GM06990 (cell line): ENCODE measurements at regions not wholly inside any gene's neighbourhood (a gene's known extent, or its start where the extent isn't known, plus 50 kb on each side); places are given as distances from the start of the nearest gene placed in this dataset.

ENCODE experiments used
- DNase-seq: peaks from one replicate; pipeline ENCODE4 v3.0.0-alpha.2; 2011; ENCODE audit not compliant: insufficient read length; ENCODE audit errors: extremely low read depth
- H3K27me3 ChIP-seq: replicated peaks from 2 replicates; pipeline ENCODE4 v1.6.0; 2011; ENCODE audit warnings: low read length; ENCODE audit not compliant: control insufficient read depth, insufficient read depth
- H3K36me3 ChIP-seq: 2 replicates; pipeline ENCODE4 v1.5.1; 2011; ENCODE audit warnings: low read length; ENCODE audit not compliant: control insufficient read depth, insufficient read depth
- H3K4me3 ChIP-seq: replicated peaks from 2 replicates; pipeline ENCODE4 v1.5.1; 2011; ENCODE audit warnings: low read depth, mild to moderate bottlenecking, control low read depth, low read length
- TF ChIP-seq, protein P1 (sequence below): IDR thresholded peaks from 2 replicates; pipeline ENCODE4 v1.5.1; 2011; ENCODE audit warnings: low read length, control low read depth, mild to moderate bottlenecking, inconsistent platforms; ENCODE audit not compliant: insufficient read depth, poor library complexity, severe bottlenecking

DNA sequence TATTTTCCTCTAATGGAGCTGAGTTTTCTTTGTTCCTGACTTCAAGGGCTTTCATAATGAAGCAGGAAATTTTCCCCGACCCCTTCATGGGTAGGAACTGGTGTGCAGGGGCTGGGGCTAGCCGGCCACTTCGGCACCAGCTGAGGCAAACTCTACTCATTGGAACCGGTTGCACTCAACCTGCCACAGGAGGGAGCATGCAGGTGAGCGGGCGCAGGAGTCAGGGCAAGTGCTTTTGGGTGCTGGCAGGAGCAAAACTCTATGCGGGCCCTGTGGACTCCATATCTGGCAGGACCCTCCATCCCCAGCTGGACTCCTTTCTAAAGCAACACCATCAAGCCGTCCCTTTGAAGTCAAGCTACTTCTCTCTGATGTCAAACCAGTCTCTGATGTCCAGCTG, 244.2 kb downstream of the EPM2A start:
- H3K36me3 ChIP-seq: no peaks in the 10 kb centered on the region
- TF ChIP-seq, protein P1, sequence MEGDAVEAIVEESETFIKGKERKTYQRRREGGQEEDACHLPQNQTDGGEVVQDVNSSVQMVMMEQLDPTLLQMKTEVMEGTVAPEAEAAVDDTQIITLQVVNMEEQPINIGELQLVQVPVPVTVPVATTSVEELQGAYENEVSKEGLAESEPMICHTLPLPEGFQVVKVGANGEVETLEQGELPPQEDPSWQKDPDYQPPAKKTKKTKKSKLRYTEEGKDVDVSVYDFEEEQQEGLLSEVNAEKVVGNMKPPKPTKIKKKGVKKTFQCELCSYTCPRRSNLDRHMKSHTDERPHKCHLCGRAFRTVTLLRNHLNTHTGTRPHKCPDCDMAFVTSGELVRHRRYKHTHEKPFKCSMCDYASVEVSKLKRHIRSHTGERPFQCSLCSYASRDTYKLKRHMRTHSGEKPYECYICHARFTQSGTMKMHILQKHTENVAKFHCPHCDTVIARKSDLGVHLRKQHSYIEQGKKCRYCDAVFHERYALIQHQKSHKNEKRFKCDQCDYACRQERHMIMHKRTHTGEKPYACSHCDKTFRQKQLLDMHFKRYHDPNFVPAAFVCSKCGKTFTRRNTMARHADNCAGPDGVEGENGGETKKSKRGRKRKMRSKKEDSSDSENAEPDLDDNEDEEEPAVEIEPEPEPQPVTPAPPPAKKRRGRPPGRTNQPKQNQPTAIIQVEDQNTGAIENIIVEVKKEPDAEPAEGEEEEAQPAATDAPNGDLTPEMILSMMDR: peak; percentile 2
- H3K4me3 ChIP-seq: no peak overlapping the region
- no peaks in the 10 kb centered on the region for H3K27me3 ChIP-seq
- DNase-seq: no peak

DNA sequence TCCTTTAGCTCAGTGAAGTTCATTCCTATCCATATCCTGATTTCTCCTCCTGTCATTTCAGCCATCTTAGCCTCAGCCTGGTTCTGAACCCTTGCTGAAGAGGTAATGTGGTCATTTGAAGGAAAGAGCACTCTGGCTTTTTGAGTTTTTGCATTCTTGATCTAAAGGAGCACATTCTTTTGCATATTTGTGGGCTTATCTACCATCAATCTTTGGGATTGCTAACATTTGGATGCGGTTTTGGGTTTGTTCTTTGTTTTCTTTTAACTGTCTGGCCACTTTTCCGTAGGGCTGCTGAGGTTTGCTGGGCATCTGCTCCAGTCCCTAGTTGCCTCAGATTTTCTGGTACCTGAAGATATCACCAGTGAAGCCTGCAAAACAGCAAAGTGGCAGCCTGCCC, 238.3 kb downstream of the EPM2A start:
- DNase-seq: no peak
- TF ChIP-seq, protein P1: no peak
- Histone ChIP-seq H3K36me3 (no peaks in the 10 kb centered on the region), H3K4me3 (no peak overlapping the region), H3K27me3 (no peaks in the 10 kb centered on the region)

DNA sequence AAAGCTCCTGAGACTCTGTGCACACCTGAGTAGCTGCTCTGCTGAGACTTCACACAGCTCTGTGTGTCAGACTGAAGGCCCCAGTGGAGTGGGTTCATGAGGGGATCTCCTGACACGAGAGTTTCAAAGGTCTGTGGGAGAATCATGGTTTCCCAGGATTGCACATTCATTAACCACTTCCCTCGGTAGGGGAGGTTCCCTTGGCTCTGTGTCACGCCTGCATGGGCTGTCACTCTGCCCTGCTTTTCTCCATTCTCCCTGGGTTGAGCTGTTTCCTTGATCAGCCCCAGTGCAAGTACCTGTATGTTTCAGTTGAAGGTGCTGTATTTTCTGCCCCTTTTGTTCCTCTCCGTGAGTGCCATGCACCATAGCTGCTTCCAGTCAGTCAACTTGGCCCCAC, 236.9 kb downstream of the EPM2A start:
- no peak overlapping the region for H3K4me3 ChIP-seq
- no peaks in the 10 kb centered on the region for H3K27me3 ChIP-seq
- TF ChIP-seq, protein P1: no peak
- H3K36me3 ChIP-seq: no peaks in the 10 kb centered on the region
- DNase-seq: no peak

DNA sequence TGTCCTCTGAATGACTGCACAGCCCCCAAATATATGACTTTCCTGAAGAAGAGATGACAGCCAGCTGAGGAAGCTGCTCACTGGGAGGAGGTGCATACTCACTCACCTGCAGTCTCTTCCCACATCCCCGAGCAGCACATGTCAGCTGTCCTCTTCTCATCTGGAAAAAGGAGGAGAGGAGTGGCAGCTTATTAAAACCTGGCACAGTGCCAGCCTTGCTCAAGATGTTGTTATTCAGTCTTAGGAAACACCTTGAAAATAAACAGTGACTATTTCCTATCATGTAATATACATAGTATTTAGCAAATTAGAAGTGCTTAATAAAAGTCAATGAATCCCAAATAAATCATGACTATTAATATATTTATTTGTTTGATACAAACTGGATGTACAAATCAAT, 232.9 kb downstream of the EPM2A start:
- Histone ChIP-seq H3K36me3 (no peaks in the 10 kb centered on the region), H3K27me3 (no peaks in the 10 kb centered on the region), H3K4me3 (no peak overlapping the region)
- TF ChIP-seq, protein P1: no peak
- no peak for DNase-seq

DNA sequence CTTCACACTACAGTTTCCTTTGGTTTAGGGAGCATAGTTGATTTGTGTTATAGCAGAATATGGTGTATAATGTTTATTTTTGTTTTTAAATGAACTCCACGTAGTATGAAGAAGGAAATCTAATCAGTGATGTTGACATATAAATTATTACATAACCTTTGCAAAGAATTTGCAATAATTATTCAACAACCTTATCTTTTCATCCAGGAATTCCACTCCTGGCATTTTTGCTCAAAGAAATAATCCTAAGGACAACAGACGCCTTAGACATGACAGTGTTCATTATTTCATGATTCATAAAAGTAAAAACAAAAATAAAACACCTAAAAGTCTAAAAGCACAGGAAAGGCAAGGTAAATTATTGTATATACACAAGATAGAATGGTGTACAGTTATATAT, 229.2 kb downstream of the EPM2A start:
- Histone ChIP-seq H3K4me3 (no peak overlapping the region), H3K36me3 (no peaks in the 10 kb centered on the region), H3K27me3 (no peaks in the 10 kb centered on the region)
- DNase-seq: no peak
- TF ChIP-seq, protein P1: no peak

DNA sequence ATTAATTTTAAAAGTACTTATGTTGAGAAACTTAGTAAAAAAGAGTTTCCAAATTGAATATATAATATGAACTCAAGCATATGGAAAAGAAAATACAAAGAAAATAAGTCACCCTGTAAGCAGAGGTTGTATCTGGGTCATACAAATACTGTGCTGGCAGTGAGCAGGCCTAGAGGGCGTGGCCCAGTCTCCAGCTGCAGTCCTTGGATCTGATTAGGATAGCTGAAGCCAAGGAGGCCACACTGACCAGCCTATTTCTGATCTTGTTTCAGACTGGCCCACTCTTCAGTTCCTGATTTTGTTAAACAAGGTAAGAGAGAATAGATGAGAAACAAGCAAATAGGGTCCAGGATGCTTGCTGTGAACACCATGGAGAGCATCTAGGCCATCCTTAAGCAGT, 228.8 kb downstream of the EPM2A start:
- no peaks in the 10 kb centered on the region for H3K27me3 ChIP-seq
- DNase-seq: no peak
- H3K36me3 ChIP-seq: no peaks in the 10 kb centered on the region
- TF ChIP-seq, protein P1: no peak
- no peak overlapping the region for H3K4me3 ChIP-seq
